ENCODE measurements at regions not wholly inside any gene's neighbourhood (a gene's known extent, or its start where the extent isn't known, plus 50 kb on each side); places are given as distances from the start of the nearest gene placed in this dataset.

GRCh38 chr19:28857967-28858366 lies 355.0 kb downstream of the UQCRFS1 start:
- TF ChIP-seq POLR2AphosphoS5 (IDR thresholded peaks at IDR 0.05; ENCODE audit: insufficient read depth in 1 of 2, low read depth in 1 of 2) (no peak), POLR2A (IDR thresholded peaks at IDR 0.05) (no peak), CTCF (IDR thresholded peaks at IDR 0.05) (no peak)

Measured in vagina (tissue), 2 donors.